K562 (cell line): ENCODE measurements at regions not wholly inside any gene's neighbourhood (a gene's known extent, or its start where the extent isn't known, plus 50 kb on each side); places are given as distances from the start of the nearest gene placed in this dataset.

ENCODE experiments used
- CBX3 ChIP-seq, 2 experiments: IDR thresholded peaks; 1 replicate in 1 of 2; 2 replicates in 1 of 2; pipeline ENCODE4 v1.6.1; 2012; ENCODE audit warnings: inconsistent platforms in 2 of 2, low read length in 2 of 2, borderline replicate concordance in 1 of 2, control low read depth in 1 of 2
- CEBPB ChIP-seq: fragments of 450-650 bp; IDR thresholded peaks from 2 replicates; pipeline ENCODE4 v1.6.1; 2016; ENCODE audit warnings: missing genetic modification characterization, missing compliant biosample characterization
- CTBP1 ChIP-seq: fragments of 450-650 bp; IDR thresholded peaks from 2 replicates; pipeline ENCODE4 v1.6.1; 2016; ENCODE audit warnings: borderline replicate concordance
- EZH2 ChIP-seq: IDR thresholded peaks from 2 replicates; pipeline ENCODE4 v1.6.1; 2012; ENCODE audit warnings: low read depth, mild to moderate bottlenecking, inconsistent platforms, low read length, borderline replicate concordance
- IRF2 ChIP-seq: sonication (generic); formaldehyde crosslinking; IDR thresholded peaks from 2 replicates; pipeline ENCODE4 v1.8.1; 2022; ENCODE audit warnings: mild to moderate bottlenecking, missing genetic modification reagents
- LCOR ChIP-seq: sonication (generic); formaldehyde crosslinking; IDR thresholded peaks from 2 replicates; pipeline ENCODE4 v1.8.0; 2022; ENCODE audit warnings: mild to moderate bottlenecking, missing genetic modification reagents
- MAFG ChIP-seq: fragments of 450-650 bp; conservative IDR thresholded peaks from 2 replicates; pipeline ENCODE4 v1.6.1; 2016; ENCODE audit warnings: missing genetic modification characterization, missing compliant biosample characterization
- MYC ChIP-seq, 2 experiments: fragments of 250-450 bp in 1 of 2; sonication (Bioruptor Pico) in 1 of 2; IDR thresholded peaks; 2 replicates each; pipeline versions ENCODE4 v1.5.1 to v1.6.1; 2012 to 2021; ENCODE audit warnings: low read depth in 2 of 2, borderline replicate concordance in 1 of 2, improper control_type of control experiment in 1 of 2, low read length in 1 of 2, mild to moderate bottlenecking in 1 of 2, moderate library complexity in 1 of 2
- NR2C2 ChIP-seq, 2 experiments: fragments of 200-800 bp in 1 of 2; sonication (Bioruptor generic) in 1 of 2; sonication (generic) in 1 of 2; formaldehyde crosslinking in 1 of 2; IDR thresholded peaks; 2 replicates each; pipeline versions ENCODE4 v1.6.1 to v1.8.0; 2016 to 2022; ENCODE audit warnings: mild to moderate bottlenecking in 1 of 2, missing compliant biosample characterization in 1 of 2, missing genetic modification characterization in 1 of 2, missing genetic modification reagents in 1 of 2
- POLR2A ChIP-seq: fragments of 450-650 bp; conservative IDR thresholded peaks from 2 replicates; pipeline ENCODE4 v1.6.1; 2016
- TAF1 ChIP-seq: IDR thresholded peaks from 2 replicates; pipeline ENCODE4 v1.6.1; 2011; ENCODE audit warnings: mild to moderate bottlenecking, low read length, moderate library complexity; ENCODE audit not compliant: insufficient read depth, control insufficient read depth, severe bottlenecking; ENCODE audit errors: extremely low read depth
- TCF7 ChIP-seq: sonication (generic); IDR thresholded peaks from 2 replicates; pipeline ENCODE4 v1.6.1; 2016; ENCODE audit warnings: antibody characterized with exemption, borderline replicate concordance
- ZNF24 ChIP-seq: fragments of 450-650 bp; IDR thresholded peaks from 2 replicates; pipeline ENCODE4 v1.6.1; 2016
- TF ChIP-seq, protein P1 (sequence below), 3 experiments: IDR thresholded peaks in 2 of 3; conservative IDR thresholded peaks in 1 of 3; 2 replicates each; pipeline ENCODE4 v1.5.1; 2011 to 2012; ENCODE audit warnings: low read length in 3 of 3, mild to moderate bottlenecking in 3 of 3, control low read depth in 2 of 3, improper control_type of control experiment in 1 of 3, inconsistent platforms in 1 of 3, low read depth in 1 of 3, mixed read lengths in 1 of 3, moderate library complexity in 1 of 3; ENCODE audit not compliant: insufficient read depth in 2 of 3

DNA sequence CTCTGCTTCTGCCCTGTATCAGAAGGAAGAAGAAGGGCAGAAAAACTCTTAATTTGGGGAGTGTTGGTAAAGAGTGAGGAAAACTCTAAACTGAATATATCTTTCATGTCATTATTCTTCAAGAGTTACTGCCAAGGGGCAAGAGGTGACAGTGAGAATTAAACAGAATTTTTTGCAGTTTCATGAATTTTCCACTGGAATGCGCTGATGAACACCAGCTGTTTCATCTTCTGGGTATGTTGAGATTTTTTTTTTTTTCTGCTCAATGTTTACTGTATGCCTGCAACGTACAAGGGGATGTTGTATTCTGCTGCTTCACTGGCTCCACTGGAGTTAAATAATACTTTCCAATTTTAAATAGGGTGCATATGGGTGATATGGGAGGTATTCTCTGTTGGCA, 117.8 kb downstream of the FAM76B start:
- no peak for TF ChIP-seq CEBPB (tag)
- TF ChIP-seq EZH2: no peak
- no peak for TF ChIP-seq CTBP1
- TF ChIP-seq LCOR: no peak
- no peak for TF ChIP-seq MAFG
- TF ChIP-seq ZNF24: no peak
- TF ChIP-seq, protein P1, sequence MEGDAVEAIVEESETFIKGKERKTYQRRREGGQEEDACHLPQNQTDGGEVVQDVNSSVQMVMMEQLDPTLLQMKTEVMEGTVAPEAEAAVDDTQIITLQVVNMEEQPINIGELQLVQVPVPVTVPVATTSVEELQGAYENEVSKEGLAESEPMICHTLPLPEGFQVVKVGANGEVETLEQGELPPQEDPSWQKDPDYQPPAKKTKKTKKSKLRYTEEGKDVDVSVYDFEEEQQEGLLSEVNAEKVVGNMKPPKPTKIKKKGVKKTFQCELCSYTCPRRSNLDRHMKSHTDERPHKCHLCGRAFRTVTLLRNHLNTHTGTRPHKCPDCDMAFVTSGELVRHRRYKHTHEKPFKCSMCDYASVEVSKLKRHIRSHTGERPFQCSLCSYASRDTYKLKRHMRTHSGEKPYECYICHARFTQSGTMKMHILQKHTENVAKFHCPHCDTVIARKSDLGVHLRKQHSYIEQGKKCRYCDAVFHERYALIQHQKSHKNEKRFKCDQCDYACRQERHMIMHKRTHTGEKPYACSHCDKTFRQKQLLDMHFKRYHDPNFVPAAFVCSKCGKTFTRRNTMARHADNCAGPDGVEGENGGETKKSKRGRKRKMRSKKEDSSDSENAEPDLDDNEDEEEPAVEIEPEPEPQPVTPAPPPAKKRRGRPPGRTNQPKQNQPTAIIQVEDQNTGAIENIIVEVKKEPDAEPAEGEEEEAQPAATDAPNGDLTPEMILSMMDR (IDR thresholded peaks at IDR 0.05 in 2 of 3, conservative IDR thresholded peaks at IDR 0.05 in 1 of 3; ENCODE audit: insufficient read depth in 2 of 3, low read depth in 1 of 3, low read length in 3 of 3): no peak
- no peak for TF ChIP-seq CBX3 (IDR thresholded peaks at IDR 0.05; ENCODE audit: borderline replicate concordance in 1 of 2, low read length in 2 of 2)
- no peak for TF ChIP-seq POLR2A
- TF ChIP-seq TAF1: no peak
- no peak for TF ChIP-seq NR2C2 (CRISPR knock-in tag; IDR thresholded peaks at IDR 0.05)
- TF ChIP-seq NR2C2 (tag; IDR thresholded peaks at IDR 0.05): no peak
- TF ChIP-seq IRF2 (CRISPR knock-in tag): no peak
- no peak for TF ChIP-seq TCF7
- TF ChIP-seq MYC (IDR thresholded peaks at IDR 0.05; ENCODE audit: low read depth, low read length): no peak
- no peak for TF ChIP-seq MYC (CRISPR knock-in tag; IDR thresholded peaks at IDR 0.05; ENCODE audit: borderline replicate concordance, low read depth)
